SK-N-SH (cell line): ENCODE measurements at regions not wholly inside any gene's neighbourhood (a gene's known extent, or its start where the extent isn't known, plus 50 kb on each side); places are given as distances from the start of the nearest gene placed in this dataset.

Experiments
- CTCF ChIA-PET: fragments of 300-600, 350-600 bp; formaldehyde crosslinking; extraction: SDS; loops from one replicate; lab custom pipeline; 2021; lab: Yijun Ruan, JAX
- POLR2A ChIA-PET: fragments of 350-600 bp; sonication (Branson Sonifier 250); formaldehyde crosslinking; extraction: SDS; loops from one replicate; lab custom pipeline; 2020; ENCODE audit warnings: antibody characterized with exemption, inconsistent platforms; lab: Yijun Ruan, JAX
- DNase-seq: peaks from one replicate; pipeline ENCODE4 v3.0.0; 2012
- H2AFZ ChIP-seq: fragments of 200-600 bp; sonication (generic); 2 replicates; pipeline ENCODE4 v1.8.1; 2016; ENCODE audit warnings: antibody characterized with exemption, mild to moderate bottlenecking, low read depth
- H3F3A ChIP-seq: fragments of 200-600 bp; sonication (generic); replicated peaks from 2 replicates; pipeline ENCODE3; 2016; ENCODE audit warnings: antibody characterized with exemption, mild to moderate bottlenecking; ENCODE audit not compliant: insufficient read depth
- H3K27ac ChIP-seq, 2 experiments: fragments of 200-500 bp in 1 of 2; fragments of 200-600 bp in 1 of 2; sonication (Bioruptor generic) in 1 of 2; sonication (generic), shearing (Covaris generic) in 1 of 2; 2 replicates each; pipeline versions ENCODE4 v1.5.1 to v1.6.1; 2014 to 2016; ENCODE audit warnings: low read depth in 2 of 2, inconsistent platforms in 1 of 2, low read length in 1 of 2, mild to moderate bottlenecking in 1 of 2, mixed read lengths in 1 of 2
- H3K27me3 ChIP-seq: fragments of 200-600 bp; sonication (generic), shearing (Covaris generic); 2 replicates; pipeline ENCODE4 v1.6.1; 2016; ENCODE audit warnings: mixed run types; ENCODE audit not compliant: insufficient read depth
- H3K36me3 ChIP-seq, 2 experiments: fragments of 200-500 bp in 1 of 2; fragments of 200-600 bp in 1 of 2; sonication (Bioruptor generic) in 1 of 2; sonication (generic) in 1 of 2; replicated peaks in 1 of 2; 2 replicates each; pipeline versions ENCODE3 to v1.5.1; 2014 to 2016; ENCODE audit warnings: low read length in 1 of 2, mild to moderate bottlenecking in 1 of 2; ENCODE audit not compliant: insufficient read depth in 2 of 2, control insufficient read depth in 1 of 2
- H3K4me1 ChIP-seq, 2 experiments: fragments of 200-500 bp in 1 of 2; fragments of 200-600 bp in 1 of 2; sonication (Bioruptor generic) in 1 of 2; sonication (generic), shearing (Covaris generic) in 1 of 2; 2 replicates each; pipeline versions ENCODE4 v1.5.1 to v1.6.1; 2014 to 2016; ENCODE audit warnings: low read depth in 1 of 2, low read length in 1 of 2, mixed run types in 1 of 2; ENCODE audit not compliant: insufficient read depth in 2 of 2, control insufficient read depth in 1 of 2
- H3K4me2 ChIP-seq: fragments of 200-600 bp; sonication (generic), shearing (Covaris generic); 2 replicates; pipeline ENCODE4 v1.6.1; 2017; ENCODE audit warnings: mixed run types
- H3K4me3 ChIP-seq, 2 experiments: fragments of 200-500 bp in 1 of 2; fragments of 200-600 bp in 1 of 2; sonication (Bioruptor generic) in 1 of 2; sonication (generic), shearing (Covaris generic) in 1 of 2; 2 replicates each; pipeline versions ENCODE4 v1.5.1 to v1.8.1; 2014 to 2016; ENCODE audit warnings: low read depth in 2 of 2, inconsistent platforms in 1 of 2, low read length in 1 of 2, mild to moderate bottlenecking in 1 of 2, mixed read lengths in 1 of 2, moderate library complexity in 1 of 2
- H3K79me2 ChIP-seq: fragments of 200-600 bp; sonication (generic); 2 replicates; pipeline ENCODE4 v1.8.1; 2017; ENCODE audit warnings: mild to moderate bottlenecking; ENCODE audit not compliant: insufficient read depth
- H3K9ac ChIP-seq: fragments of 200-600 bp; sonication (generic); 2 replicates; pipeline ENCODE4 v1.6.1; 2017; ENCODE audit warnings: mixed run types
- H3K9me2 ChIP-seq: fragments of 200-600 bp; sonication (generic); 2 replicates; pipeline ENCODE4 v1.6.1; 2017; ENCODE audit warnings: mixed run types
- H3K9me3 ChIP-seq: fragments of 200-600 bp; sonication (generic); 2 replicates; pipeline ENCODE4 v1.6.1; 2017; ENCODE audit warnings: mixed run types, mild to moderate bottlenecking, moderate library complexity
- H4K20me1 ChIP-seq: fragments of 200-600 bp; sonication (generic); 2 replicates; pipeline ENCODE4 v1.6.1; 2017; ENCODE audit warnings: mild to moderate bottlenecking, mixed run types; ENCODE audit not compliant: insufficient read depth
- ELF1 ChIP-seq: IDR thresholded peaks from 2 replicates; pipeline ENCODE4 v1.4.0; 2012
- EP300 ChIP-seq, 2 experiments: IDR thresholded peaks; 2 replicates each; pipeline versions ENCODE4 v1.4.0 to v1.6.1; 2012; ENCODE audit warnings: borderline replicate concordance in 1 of 2, low read depth in 1 of 2, low read length in 1 of 2
- FOXJ3 ChIP-seq: sonication (generic); formaldehyde crosslinking; IDR thresholded peaks from 2 replicates; pipeline ENCODE4 v1.5.1; 2020; ENCODE audit warnings: mild to moderate bottlenecking, missing genetic modification reagents
- GABPA ChIP-seq: IDR thresholded peaks from 2 replicates; pipeline ENCODE4 v1.4.0; 2012; ENCODE audit warnings: low read depth, mild to moderate bottlenecking
- MEF2A ChIP-seq: IDR thresholded peaks from 2 replicates; pipeline ENCODE4 v1.4.0; 2012; ENCODE audit warnings: low read depth, borderline replicate concordance
- MXI1 ChIP-seq: IDR thresholded peaks from 2 replicates; pipeline ENCODE4 v1.6.1; 2012; ENCODE audit warnings: mild to moderate bottlenecking, low read depth, low read length, improper control_type of control experiment
- PBX3 ChIP-seq: IDR thresholded peaks from 2 replicates; pipeline ENCODE4; 2012
- POLR2AphosphoS5 ChIP-seq: IDR thresholded peaks from 2 replicates; pipeline ENCODE4 v1.6.1; 2012; ENCODE audit warnings: low read depth, low read length
- RAD21 ChIP-seq: IDR thresholded peaks from 2 replicates; pipeline ENCODE4 v1.6.1; 2012; ENCODE audit warnings: mild to moderate bottlenecking, low read length
- REST ChIP-seq: IDR thresholded peaks from 2 replicates; pipeline ENCODE4 v1.6.1; 2012; ENCODE audit warnings: mild to moderate bottlenecking, low read depth, low read length, moderate library complexity
- RXRA ChIP-seq: IDR thresholded peaks from 2 replicates; pipeline ENCODE4 v1.4.0; 2012; ENCODE audit warnings: low read depth, mild to moderate bottlenecking, borderline replicate concordance
- SIN3A ChIP-seq: IDR thresholded peaks from 2 replicates; pipeline ENCODE4 v1.6.1; 2012; ENCODE audit warnings: low read depth, mild to moderate bottlenecking, low read length, moderate library complexity, borderline replicate concordance
- TCF12 ChIP-seq: IDR thresholded peaks from 2 replicates; pipeline ENCODE4 v1.4.0; 2012
- WGBS: methylation state at CpG from one replicate; pipeline ENCODE4 v1.1.6; 2017; ENCODE audit warnings: low lambda C conversion rate; 5-methylcytosine and 5-hydroxymethylcytosine counted together
- TF ChIP-seq, protein P1 (sequence below): IDR thresholded peaks from 2 replicates; pipeline ENCODE4 v1.4.0; 2012; ENCODE audit warnings: low read depth, borderline replicate concordance
- TF ChIP-seq, protein P2 (sequence below): fragments of 200-600 bp; sonication (generic); IDR thresholded peaks from 2 replicates; pipeline ENCODE4 v1.6.1; 2017; ENCODE audit warnings: antibody characterized with exemption, mild to moderate bottlenecking, moderate library complexity

DNA sequence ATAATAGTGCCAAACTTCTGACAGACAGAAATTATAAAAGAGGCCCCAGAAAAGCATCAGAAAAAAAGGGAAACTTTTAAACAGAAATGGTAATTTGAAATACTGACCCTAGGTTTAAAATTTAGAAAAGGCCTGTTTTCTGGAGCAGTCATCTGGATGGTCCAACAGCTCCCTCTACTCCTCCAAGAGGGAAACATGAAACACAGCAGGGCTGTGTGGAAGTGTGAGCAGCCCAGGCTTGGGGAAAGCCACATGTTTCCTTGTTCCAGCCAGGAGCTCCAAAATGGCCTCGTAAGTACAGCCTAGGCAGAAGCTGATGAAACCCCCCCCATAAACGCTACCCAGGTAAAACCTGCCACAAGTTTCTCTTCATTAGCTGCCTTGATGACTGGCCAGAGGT is 499.3 kb upstream of the ADAMTS16 start:
- Histone ChIP-seq H3K9me2 (no peaks in the 10 kb centered on the region), H2AFZ (no peak overlapping the region), H3K79me2 (no peaks in the 10 kb centered on the region), H3F3A (no peaks in the 10 kb centered on the region), H3K36me3 (no peaks in the 10 kb centered on the region), H3K4me3 (no peak overlapping the region), H3K4me2 (no peak overlapping the region), H3K27ac (no peak overlapping the region), H3K9ac (no peak overlapping the region), H3K4me1 (no peaks in the 10 kb centered on the region), H3K9me3 (no peaks in the 10 kb centered on the region), H3K27me3 (peaks cover 44% of the 10 kb centered on the region; the same call in 1 of the 2 replicates), H4K20me1 (no peaks in the 10 kb centered on the region)
- ChIA-PET CTCF (interaction anchor here (0.7 to 1.1 kb wide), 3 partner anchors 15 to 573 kb away, joined by 3 to 4 read pairs (median 3); no protein-coding TSS in a partner anchor), POLR2A (no interaction called here)
- TF ChIP-seq, protein P1, sequence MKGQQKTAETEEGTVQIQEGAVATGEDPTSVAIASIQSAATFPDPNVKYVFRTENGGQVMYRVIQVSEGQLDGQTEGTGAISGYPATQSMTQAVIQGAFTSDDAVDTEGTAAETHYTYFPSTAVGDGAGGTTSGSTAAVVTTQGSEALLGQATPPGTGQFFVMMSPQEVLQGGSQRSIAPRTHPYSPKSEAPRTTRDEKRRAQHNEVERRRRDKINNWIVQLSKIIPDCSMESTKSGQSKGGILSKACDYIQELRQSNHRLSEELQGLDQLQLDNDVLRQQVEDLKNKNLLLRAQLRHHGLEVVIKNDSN = no peak
- TF ChIP-seq EP300 (IDR thresholded peaks at IDR 0.05; ENCODE audit: borderline replicate concordance in 1 of 2, low read depth in 1 of 2, low read length in 1 of 2) = no peak
- TF ChIP-seq RAD21 = 0 out of 2 replicates have a peak, but pooled peaks have one; percentile 4
- TF ChIP-seq, protein P2, sequence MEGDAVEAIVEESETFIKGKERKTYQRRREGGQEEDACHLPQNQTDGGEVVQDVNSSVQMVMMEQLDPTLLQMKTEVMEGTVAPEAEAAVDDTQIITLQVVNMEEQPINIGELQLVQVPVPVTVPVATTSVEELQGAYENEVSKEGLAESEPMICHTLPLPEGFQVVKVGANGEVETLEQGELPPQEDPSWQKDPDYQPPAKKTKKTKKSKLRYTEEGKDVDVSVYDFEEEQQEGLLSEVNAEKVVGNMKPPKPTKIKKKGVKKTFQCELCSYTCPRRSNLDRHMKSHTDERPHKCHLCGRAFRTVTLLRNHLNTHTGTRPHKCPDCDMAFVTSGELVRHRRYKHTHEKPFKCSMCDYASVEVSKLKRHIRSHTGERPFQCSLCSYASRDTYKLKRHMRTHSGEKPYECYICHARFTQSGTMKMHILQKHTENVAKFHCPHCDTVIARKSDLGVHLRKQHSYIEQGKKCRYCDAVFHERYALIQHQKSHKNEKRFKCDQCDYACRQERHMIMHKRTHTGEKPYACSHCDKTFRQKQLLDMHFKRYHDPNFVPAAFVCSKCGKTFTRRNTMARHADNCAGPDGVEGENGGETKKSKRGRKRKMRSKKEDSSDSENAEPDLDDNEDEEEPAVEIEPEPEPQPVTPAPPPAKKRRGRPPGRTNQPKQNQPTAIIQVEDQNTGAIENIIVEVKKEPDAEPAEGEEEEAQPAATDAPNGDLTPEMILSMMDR = peak; percentile 32
- TF ChIP-seq MXI1 = no peak
- no peak for TF ChIP-seq RXRA
- no peak for TF ChIP-seq REST
- TF ChIP-seq GABPA = no peak
- TF ChIP-seq POLR2AphosphoS5 = no peak
- 0% methylated on average over 2 of the region's 2 CpGs for WGBS
- no peak for DNase-seq

DNA sequence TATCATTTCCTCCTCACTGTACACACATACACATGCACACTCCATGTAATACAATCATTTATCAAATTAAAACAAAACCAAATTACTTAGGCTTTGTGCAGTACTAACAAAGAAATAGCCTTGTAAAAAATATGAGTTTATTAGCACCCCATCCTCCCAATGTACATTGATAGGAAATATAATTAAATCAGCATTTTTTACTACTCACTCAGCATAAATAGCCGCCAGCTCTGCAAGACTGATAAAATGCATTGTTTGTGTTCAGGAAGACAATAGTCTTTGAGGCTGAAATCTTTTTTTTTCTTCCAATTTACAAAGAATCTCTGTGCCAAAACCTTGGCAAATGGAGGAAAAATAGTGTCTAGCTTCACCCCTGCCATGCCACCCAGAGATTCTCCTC is 497.6 kb upstream of the ADAMTS16 start:
- Histone ChIP-seq H3K27ac (no peak overlapping the region), H3K9ac (no peak overlapping the region), H3K4me1 (no peaks in the 10 kb centered on the region), H3K27me3 (peaks cover 33% of the 10 kb centered on the region; the same call in 1 of the 2 replicates), H3K9me2 (no peaks in the 10 kb centered on the region), H3F3A (no peaks in the 10 kb centered on the region), H3K9me3 (no peaks in the 10 kb centered on the region), H3K79me2 (no peaks in the 10 kb centered on the region), H4K20me1 (no peaks in the 10 kb centered on the region), H3K4me3 (no peak overlapping the region), H3K36me3 (no peaks in the 10 kb centered on the region), H3K4me2 (no peak overlapping the region), H2AFZ (no peak overlapping the region)
- WGBS = 20% methylated on average over 1 of the region's 1 CpG
- DNase-seq = no peak
- CTCF ChIA-PET = no interaction called here
- POLR2A ChIA-PET = no interaction called here
- no peak for TF ChIP-seq TCF12
- TF ChIP-seq, protein P1 = no peak
- no peak for TF ChIP-seq FOXJ3
- TF ChIP-seq REST = no peak
- TF ChIP-seq GABPA = no peak
- no peak for TF ChIP-seq SIN3A
- no peak for TF ChIP-seq POLR2AphosphoS5
- no peak for TF ChIP-seq PBX3
- no peak for TF ChIP-seq MEF2A
- TF ChIP-seq ELF1 = no peak
